HG03520 (cell line): ENCODE measurements at regions not wholly inside any gene's neighbourhood (a gene's known extent, or its start where the extent isn't known, plus 50 kb on each side); places are given as distances from the start of the nearest gene placed in this dataset.

Experiments used
- ATAC-seq: cut with Tn5 transposase; IDR thresholded peaks from one replicate; pipeline ENCODE4 v1.9.1; 2021; ENCODE audit warnings: mild to moderate bottlenecking, moderate library complexity; ENCODE audit not compliant: unreplicated experiment

GRCh38 chr12:16726879-16727278 lies 120.9 kb upstream of the LMO3 start:
- no peak for ATAC-seq

DNA sequence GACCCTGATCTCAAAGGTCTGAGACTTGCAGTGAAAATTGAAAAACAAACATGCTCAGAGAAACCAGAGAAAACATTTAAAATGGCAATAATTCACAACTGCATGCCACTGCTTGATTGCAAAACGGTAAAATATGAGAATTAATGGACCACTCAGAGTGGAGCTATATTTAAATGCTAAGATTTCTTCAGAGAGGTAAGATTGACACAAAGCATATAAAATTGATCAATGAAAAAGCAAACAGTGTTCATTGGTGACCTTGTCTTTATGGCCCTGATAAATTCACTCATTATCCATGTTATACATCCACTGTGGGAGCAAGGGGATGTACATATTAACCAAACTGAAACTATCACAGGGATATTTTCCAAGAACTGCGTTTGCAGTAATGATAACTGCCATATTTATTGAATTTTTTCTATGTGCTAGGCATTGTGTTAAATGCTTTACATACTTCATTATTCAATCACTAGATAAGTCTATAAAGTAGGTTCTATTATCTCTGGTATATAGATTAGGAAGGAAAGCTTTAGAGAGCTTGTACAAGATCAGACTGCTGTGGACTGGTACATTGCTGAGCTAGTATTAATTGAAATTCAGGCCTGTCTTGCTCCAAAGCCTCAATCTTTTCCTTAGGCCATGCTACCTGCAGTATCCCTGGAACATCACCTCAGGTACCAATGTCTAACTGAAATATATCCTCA lies 113.9 kb upstream of the LMO3 start:
- ATAC-seq: no peak

- no peak for ATAC-seq
These were observed 111.0 kb upstream of the LMO3 start for GRCh38 chr12:16716928-16717327.

- ATAC-seq: no peak
These were observed 86.1 kb upstream of the LMO3 start for GRCh38 chr12:16692099-16692498.

GRCh38 chr12:16691624-16692023 lies 85.7 kb upstream of the LMO3 start:
- no peak for ATAC-seq

DNA sequence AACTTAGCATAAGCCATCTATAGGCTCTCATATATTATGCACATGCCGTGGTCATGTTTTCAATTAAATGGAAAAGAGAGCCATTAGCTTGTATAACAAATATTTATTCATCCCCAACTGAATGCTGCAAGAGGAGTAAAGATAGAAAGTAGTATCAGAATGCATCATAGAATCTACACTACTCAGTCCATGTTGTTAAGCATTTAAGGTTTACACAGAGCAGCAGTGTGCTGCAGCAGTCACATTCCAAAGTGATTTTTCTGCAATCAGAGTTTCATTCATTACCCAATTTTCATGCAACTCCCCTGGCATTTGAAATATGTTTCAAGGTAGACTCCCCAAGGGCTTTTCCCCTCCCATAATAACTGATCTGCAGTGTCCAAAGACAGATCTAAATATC lies 82.2 kb upstream of the LMO3 start:
- no peak for ATAC-seq

- ATAC-seq: no peak
These were observed 79.1 kb upstream of the LMO3 start for GRCh38 chr12:16685107-16685506.

DNA sequence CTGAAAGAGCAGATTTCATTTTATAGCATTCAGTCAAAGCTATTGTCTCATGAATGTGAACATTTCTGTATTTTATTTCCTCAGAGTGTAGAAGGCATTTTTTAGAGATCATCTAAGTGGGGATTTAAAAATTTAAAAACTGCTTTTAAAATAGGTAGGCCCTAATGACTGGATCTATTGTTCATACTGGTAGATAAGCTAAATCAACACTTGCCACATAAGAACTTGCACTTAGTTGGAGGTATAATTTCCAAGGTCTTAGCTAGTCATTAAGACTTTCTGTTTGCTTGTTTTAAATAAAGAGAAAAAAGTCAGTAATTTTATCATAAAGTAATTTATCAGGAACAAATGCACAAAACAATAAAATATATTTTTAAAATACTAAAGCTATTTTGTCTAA lies 75.2 kb upstream of the LMO3 start:
- no peak for ATAC-seq

DNA sequence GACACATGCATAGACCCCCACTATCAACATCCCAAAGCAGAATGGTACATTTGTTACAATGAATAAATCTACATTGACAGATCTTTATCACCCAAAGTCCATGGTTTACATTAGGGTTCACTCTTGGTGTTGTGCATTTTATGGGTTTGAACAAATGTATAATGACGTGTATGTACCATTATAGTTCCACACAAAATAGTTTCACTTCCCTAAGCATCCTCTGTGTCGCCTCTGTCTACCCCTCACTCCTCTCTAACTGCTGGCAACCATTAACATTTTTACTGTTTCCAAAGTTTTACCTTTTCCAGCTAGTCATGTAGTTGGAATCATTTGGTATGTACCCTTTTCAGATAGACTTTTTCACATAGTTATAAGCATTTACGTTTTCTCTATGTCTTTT lies 69.5 kb upstream of the LMO3 start:
- ATAC-seq: no peak

- no peak for ATAC-seq
These were observed 68.9 kb upstream of the LMO3 start for GRCh38 chr12:16674885-16675284.

DNA sequence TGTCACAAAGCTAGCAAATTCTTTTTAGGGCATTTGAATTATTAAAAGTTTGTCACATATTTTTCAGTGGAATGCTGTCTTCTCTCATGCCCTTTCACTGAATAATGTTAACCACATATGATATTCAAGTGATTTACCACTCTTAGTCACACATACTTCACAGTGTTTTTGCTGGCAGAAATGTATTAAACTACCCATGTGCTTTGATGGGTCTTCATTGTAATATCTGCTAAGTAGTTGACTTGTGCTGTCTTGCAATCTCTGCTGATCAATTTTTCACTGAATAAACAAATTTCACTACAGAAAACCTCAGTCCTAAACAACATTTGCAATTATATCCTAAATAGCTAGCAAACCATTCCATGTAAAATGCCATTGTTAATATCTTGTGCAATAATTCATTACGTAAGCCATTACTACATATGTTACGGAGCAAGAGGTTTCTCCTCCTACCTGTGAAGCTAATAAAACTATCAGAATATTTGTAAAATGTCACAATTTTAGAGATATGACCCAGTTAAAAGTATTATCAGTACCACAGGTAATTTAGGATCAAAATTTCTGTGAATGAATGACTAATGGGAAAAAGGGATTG lies 64.6 kb upstream of the LMO3 start:
- ATAC-seq: no peak

- no peak for ATAC-seq
These were observed 63.8 kb upstream of the LMO3 start for GRCh38 chr12:16669756-16670155.

DNA sequence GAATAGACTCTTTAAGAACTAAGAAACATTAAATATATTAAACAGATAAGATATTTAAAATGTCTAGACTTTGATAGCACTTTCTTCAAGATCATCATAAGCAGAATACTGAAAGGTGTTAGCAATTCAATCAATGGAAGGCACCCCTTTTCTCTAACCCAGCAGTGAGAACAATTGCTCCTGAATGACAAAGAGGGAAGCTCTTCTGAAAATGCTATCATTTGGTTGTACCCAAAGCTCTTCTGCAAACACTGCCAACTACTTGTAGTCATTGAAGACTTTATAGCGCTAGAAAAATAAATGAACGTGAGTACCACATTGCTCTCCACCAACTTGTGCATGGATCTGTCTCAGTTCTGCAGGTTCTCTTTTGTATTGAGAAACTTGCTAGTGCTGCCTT lies 62.2 kb upstream of the LMO3 start:
- no peak for ATAC-seq

- ATAC-seq: no peak
These were observed 52.7 kb upstream of the LMO3 start for GRCh38 chr12:16658699-16659098.
